GM10266 (cell line): ENCODE measurements at regions not wholly inside any gene's neighbourhood (a gene's known extent, or its start where the extent isn't known, plus 50 kb on each side); places are given as distances from the start of the nearest gene placed in this dataset.

Experiments used
- DNase-seq: peaks from one replicate; pipeline ENCODE4 v3.0.0; 2012; ENCODE audit errors: extremely low spot score
- TF ChIP-seq, protein P1 (sequence below): IDR thresholded peaks from 2 replicates; pipeline ENCODE4 v1.5.1; 2012; ENCODE audit warnings: mild to moderate bottlenecking, low read depth; ENCODE audit not compliant: control insufficient read depth, insufficient read depth; ENCODE audit errors: missing control alignments

DNA sequence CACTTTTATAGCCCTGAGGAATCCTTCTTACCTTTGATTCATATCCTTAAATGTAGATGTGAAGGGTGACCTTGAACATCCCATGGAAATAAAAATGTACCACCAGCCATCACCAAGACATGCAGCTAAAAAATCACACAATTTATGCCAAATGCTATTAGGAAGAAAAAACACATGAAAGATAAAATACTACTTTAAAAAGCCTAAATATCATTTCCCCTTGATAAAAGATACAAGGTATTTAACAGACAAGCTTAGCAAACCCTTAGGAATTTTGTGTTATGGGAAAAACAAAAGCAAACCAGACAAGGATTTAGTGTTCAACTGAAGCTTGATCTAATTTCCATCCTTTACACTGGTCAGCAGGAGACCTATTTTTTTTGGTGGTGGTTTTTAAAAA is 255.0 kb downstream of the ICOS start:
- DNase-seq = no peak

DNA sequence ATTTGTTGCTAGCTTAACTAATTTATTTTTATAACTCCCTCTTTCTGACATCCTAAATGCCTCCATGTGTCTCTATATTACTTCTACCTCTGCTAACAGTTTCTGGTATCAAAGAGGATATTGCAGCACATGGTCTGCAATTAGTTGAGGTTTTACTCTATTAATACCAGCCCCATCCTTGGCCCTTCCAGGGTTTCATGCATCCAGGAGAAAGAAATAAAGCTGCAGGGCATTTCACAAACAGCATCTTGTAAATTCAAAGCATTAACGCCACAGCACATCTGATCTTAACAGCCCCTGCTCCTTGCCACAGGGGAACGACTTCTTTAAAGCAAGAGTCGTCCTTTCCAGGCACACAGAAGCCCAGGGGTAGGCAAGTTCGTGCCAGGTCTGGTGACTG is 258.9 kb downstream of the ICOS start:
- TF ChIP-seq, protein P1, sequence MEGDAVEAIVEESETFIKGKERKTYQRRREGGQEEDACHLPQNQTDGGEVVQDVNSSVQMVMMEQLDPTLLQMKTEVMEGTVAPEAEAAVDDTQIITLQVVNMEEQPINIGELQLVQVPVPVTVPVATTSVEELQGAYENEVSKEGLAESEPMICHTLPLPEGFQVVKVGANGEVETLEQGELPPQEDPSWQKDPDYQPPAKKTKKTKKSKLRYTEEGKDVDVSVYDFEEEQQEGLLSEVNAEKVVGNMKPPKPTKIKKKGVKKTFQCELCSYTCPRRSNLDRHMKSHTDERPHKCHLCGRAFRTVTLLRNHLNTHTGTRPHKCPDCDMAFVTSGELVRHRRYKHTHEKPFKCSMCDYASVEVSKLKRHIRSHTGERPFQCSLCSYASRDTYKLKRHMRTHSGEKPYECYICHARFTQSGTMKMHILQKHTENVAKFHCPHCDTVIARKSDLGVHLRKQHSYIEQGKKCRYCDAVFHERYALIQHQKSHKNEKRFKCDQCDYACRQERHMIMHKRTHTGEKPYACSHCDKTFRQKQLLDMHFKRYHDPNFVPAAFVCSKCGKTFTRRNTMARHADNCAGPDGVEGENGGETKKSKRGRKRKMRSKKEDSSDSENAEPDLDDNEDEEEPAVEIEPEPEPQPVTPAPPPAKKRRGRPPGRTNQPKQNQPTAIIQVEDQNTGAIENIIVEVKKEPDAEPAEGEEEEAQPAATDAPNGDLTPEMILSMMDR = no peak
- DNase-seq = no peak

More for the DNA sequence above, 255.0 kb downstream of the ICOS start:
- TF ChIP-seq, protein P1 = no peak

DNA sequence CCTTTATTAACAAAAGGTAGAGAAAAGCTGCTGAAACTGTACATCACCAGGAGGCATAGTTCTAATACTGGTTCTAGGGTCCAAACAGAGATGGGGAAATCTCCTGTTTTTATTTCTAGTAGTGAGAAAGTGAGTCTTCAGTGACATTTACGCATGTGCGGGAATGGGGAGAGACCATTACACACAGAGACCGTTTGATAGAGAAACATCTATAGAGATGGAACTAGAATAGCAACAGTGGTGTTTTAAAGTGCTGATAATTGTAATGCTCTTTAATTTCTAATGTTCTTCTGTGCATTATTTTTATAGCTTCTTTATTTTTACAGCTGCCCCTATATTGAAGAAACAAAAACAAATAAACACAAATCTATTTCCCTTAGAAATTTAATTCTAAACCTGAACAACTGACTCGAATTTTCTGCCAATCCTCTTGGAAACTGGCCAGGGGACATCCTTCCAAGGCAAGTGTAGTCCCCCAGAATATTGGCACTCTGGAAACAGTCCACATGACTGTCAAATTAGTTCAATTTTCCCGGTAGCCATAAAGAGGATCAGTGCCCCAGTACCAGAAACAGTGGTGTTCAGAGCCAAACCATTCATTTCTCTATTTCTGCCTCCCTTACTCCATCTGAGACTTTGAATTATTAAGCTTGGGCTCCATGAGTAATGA is 260.9 kb downstream of the ICOS start:
- TF ChIP-seq, protein P1 = no peak
- DNase-seq = no peak

DNA sequence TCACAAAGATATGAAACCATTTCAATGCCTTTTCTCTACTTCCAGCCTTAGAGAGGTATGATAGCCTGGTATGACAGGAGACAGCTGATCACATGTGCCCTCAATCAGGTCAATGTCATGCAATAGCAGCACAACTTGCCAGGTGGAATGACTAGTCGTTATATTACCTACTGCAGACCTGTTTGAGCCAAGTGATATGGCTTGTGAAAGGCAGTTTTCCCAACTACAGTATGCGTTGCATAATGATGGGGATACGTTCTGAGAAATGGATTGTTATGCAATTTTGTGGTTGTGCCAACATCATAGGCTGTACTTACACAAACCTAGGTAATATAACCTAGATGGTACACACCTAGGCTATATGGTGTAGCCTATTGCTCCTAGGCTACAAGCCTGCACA is 262.8 kb downstream of the ICOS start:
- no peak for DNase-seq
- TF ChIP-seq, protein P1 = no peak

DNA sequence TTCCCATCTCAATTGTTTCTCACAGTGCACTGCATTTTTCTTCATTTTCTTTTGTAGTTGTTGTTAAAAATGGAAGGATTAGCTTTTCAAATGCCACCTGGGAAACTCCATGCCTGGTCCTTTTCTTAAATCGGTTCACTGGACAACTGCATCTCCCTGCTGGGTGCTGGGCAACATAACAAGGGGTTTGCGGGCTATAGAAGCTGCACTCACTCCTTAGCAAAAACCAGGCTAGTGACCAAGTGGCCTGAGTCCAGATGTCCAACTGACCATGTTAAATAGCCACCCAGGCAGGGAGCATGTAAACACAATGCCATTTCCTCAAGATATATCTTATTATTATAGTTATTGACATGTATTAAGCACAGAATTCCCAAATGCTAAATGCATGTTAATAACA is 264.9 kb downstream of the ICOS start:
- TF ChIP-seq, protein P1 = no peak
- DNase-seq = no peak

DNA sequence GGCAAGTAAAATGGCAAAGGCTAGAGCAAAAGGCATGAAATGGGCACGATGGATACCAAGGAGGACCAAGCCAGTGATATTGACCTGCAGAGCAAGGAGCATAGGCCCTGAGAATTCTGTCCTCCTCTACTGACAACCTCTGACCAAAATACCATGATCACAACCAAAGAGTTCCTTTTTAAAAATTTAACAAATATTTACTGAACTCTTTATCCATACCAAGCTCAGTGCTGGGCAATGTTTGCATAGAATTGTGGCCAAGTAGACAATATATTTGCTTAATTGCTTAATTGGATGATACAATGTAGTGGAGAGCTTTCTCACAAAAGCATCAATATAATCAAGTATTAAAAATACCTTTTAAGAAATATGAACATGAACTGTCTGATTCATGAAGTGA is 265.7 kb downstream of the ICOS start:
- DNase-seq = no peak
- TF ChIP-seq, protein P1 = no peak

DNA sequence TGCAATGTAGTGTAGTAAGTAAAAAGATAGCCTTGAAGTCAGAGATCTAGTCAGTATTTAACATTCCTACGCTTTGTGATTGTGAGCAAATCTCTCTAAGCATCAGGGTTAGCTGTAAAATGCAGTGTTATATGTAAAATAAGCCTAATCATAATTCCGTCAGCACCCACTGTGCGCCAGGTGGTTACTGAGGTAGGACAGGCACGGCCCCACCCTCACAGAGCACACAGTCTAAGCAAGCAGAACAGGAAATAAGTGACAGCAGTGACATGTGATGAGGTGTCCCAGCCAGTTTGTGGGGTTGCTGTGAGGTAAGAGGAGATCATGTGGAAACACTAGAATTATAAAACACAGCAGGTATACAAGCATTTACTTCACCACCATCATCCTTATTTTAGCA is 267.1 kb downstream of the ICOS start:
- TF ChIP-seq, protein P1 = no peak

More for the DNA sequence above, 267.1 kb downstream of the ICOS start:
- DNase-seq = no peak
